ES-I3 (cell line): ENCODE measurements at regions not wholly inside any gene's neighbourhood (a gene's known extent, or its start where the extent isn't known, plus 50 kb on each side); places are given as distances from the start of the nearest gene placed in this dataset.
A peak's percentile ranks its signal among the peaks of the same experiment; 100 is the strongest.

Experiments used
- H3K36me3 ChIP-seq: 2 replicates; pipeline ENCODE4 v1.6.1; 2013; ENCODE audit warnings: mild to moderate bottlenecking, low read length, control low read depth, moderate library complexity; ENCODE audit not compliant: insufficient read depth
- H3K4me1 ChIP-seq: 2 replicates; pipeline ENCODE4 v1.6.1; 2013; ENCODE audit warnings: mild to moderate bottlenecking, control low read depth, low read length; ENCODE audit not compliant: insufficient read depth
- H3K9ac ChIP-seq: 2 replicates; pipeline ENCODE4 v1.6.1; 2013; ENCODE audit warnings: low read depth, mild to moderate bottlenecking, low read length, moderate library complexity
- H3K9me3 ChIP-seq: 2 replicates; pipeline ENCODE4 v1.6.1; 2013; ENCODE audit warnings: mild to moderate bottlenecking, low read length, moderate library complexity; ENCODE audit not compliant: control insufficient read depth, insufficient read depth

DNA sequence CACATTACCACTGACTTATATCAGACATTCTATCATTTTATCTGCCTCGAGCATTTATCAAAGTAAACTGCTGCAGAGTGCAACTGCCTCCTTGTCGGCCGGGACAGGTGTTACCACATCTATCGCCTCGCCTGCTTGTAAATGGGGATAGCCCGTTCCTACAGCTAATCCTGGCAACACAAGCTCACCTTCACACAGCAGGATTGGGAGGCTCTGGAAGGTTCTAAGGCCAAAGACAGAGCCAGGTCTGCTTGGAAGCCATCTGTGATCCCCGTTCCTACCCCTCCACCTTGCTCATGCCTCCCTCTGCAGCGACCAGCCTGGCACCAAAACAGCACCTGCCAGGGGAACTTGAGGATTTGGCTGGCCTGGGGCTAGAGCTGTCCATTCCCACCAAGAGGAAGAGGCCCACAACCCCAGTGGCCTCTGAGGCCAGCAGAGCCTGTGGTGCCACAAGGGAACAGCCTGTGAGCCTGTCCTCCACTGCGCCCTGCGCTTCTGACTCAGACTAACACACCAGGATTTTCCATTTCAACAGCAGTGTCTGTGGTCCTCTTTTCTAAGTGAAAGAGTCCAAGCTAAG lies 114.8 kb upstream of the DIO3 start:
- H3K4me1 ChIP-seq: no peaks in the 10 kb centered on the region
- H3K9me3 ChIP-seq: no peaks in the 10 kb centered on the region; the same call in 1 of the 2 replicates
- H3K9ac ChIP-seq: no peak overlapping the region
- no peaks in the 10 kb centered on the region for H3K36me3 ChIP-seq

DNA sequence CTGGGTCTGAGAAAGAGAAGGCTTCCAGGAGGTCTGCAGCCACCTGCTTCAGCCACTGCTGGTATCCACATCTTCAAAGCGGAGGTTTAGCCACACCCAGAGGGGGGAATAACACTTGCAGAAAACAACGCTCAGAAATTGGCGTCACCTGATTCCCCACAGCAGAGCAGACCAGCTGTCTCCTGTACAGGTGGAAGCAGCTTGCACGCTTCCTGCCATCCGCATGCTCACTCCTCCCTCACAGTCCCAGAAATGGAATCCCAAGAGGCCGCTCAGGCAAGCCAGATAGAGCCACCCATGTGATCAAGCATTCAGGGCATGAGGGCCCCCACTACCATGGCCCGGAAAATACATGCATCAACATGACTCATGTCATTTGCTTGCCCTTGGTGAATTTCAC lies 112.2 kb upstream of the DIO3 start:
- H3K36me3 ChIP-seq: no peaks in the 10 kb centered on the region
- H3K9ac ChIP-seq: no peak overlapping the region
- H3K4me1 ChIP-seq: no peaks in the 10 kb centered on the region
- no peaks in the 10 kb centered on the region for H3K9me3 ChIP-seq

DNA sequence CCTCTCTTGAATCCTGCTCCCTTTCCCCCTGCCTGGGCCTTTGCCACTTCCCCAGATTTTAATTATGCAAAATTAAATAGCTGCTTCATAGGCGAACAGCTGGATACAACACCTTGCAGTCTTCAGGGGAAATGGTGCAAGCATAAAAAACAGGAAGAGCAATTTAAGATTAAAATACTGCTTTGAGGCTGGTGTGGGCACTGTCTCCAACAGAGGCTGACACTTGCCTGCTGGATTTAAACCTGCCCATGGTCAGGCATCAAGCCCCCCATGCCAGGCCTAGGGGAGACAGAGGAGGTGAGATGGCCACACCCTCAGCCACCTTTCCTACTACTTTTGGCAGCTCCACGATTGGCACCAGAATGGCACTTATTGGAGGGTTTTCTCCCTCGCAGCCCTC lies 110.1 kb upstream of the DIO3 start:
- Histone ChIP-seq H3K4me1 (peaks cover 10% of the 10 kb centered on the region; the same call in 1 of the 2 replicates), H3K36me3 (no peaks in the 10 kb centered on the region), H3K9ac (no peak overlapping the region), H3K9me3 (no peaks in the 10 kb centered on the region)

DNA sequence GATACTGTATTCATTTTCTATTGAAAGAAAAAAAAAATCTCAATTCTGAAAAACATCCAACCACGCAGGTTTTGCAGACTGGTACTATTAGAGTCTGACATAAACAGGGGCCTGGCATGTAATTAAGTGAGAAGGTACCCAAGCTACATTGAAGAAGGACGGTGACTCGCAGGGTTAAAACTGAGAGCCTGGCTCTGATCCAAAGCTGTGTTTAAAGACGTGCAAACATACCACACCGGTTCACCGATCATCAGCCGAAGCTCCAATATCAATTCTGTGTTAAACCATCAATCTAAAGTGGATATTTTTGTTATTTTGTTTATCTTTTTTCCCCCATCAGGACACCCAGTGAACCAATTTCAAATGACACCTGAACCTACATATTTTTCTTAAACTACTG lies 108.1 kb upstream of the DIO3 start:
- H3K9me3 ChIP-seq: no peaks in the 10 kb centered on the region
- no peak overlapping the region for H3K9ac ChIP-seq
- H3K4me1 ChIP-seq: peaks cover 10% of the 10 kb centered on the region; the same call in 1 of the 2 replicates
- no peaks in the 10 kb centered on the region for H3K36me3 ChIP-seq

DNA sequence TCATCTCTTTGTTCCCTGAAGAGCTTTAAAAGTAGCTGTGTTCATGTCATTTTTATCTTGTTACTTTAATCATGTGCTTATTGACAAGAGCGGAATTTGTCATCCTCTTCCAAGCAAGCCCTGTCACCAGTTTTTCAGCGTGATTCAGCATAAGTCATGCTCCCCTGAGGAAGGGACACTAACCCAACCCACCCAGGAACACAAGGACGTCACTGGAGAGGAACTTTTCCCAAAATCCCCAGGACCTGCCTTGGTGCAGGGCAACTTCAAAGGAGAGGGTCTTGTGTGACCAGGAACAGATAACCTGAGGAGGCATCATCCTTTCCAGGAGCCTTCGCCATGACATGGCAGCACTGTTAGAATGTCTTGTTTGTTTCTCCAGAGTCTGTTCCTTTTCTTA lies 107.1 kb upstream of the DIO3 start:
- no peak overlapping the region for H3K9ac ChIP-seq
- H3K9me3 ChIP-seq: no peaks in the 10 kb centered on the region
- H3K36me3 ChIP-seq: no peaks in the 10 kb centered on the region
- peaks cover 10% of the 10 kb centered on the region; the same call in 1 of the 2 replicates for H3K4me1 ChIP-seq

DNA sequence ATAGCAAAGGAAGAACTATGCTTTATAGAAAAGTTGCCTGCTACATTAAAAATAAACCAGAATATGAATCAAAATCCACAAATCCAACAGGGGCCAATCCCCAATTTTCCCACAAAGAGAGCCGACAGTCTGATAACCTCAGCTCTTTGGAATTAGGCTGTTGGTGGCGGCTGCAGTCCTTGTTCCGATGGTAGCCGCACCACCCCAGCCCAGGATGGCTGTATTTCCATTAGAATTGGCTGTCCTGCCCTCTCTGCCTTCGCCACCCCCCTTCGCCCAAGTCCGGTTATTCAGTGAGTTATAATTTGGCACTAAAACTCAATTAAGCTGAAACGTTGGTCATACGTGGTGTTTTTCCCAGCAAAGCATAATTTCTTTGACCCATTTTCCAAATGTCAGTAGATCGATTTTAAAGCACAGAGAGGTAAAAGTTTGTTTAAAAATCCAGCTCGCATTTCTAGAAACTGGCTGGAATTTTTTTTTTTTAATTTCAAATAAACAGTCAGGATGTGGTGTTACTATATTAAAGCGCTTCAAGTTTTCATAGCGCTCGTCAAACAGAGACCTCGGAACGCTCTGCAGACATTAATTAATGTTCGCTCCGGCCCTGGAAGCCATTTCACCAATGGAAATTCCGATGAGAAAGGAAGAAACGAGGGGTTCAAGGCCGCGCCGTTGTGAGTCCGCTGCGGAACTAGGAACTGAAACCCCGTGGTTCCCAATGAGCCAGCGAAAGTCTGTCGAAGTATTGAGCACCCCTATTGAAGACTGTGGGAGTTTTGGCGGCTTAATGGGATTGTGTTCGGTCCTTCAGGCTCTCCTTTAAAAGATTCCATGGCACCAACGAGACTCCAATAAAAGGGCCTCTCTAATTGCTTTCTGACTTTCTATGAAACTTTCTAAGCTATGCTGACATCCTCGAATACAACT lies 104.8 kb upstream of the DIO3 start:
- peak overlapping the region; percentile 34; the same call in 1 of the 2 replicates for H3K9ac ChIP-seq
- H3K9me3 ChIP-seq: no peaks in the 10 kb centered on the region
- H3K4me1 ChIP-seq: peaks cover 10% of the 10 kb centered on the region; the same call in 1 of the 2 replicates
- H3K36me3 ChIP-seq: no peaks in the 10 kb centered on the region

DNA sequence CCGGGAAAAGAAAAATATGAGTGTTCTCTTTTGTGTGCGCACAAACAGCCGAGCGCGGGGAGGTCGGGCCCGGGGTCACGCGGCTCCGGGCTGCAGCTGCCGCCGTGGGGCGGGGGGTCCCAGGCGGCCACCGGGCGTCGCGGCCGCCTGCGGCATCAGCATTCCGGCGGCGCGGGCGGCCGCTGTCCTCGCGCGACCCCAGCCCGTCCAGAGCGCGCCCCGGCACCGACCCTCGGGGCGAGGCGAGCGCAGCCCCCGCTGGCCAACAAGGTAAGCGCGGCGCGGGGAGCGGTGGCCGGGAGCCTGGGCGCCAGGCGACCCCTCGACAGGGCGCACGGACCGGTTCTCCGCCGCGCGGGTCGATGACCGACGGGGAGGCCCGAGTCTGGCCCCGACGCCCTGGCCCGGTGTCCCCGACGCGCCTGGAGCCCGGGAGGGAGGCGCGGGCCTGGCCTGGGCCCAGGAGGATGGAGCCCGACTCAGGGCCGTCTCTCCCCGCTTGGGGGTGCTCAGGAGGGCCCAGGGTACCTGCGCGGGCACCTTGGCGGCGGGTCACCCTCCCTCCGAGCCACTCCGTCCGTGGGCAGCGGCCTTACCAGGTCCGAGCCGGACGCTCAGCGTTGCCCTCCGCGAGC lies 103.9 kb upstream of the DIO3 start:
- Histone ChIP-seq H3K36me3 (no peaks in the 10 kb centered on the region), H3K9me3 (no peaks in the 10 kb centered on the region), H3K4me1 (peaks cover 10% of the 10 kb centered on the region; the same call in 1 of the 2 replicates), H3K9ac (no peak overlapping the region; the same call in 1 of the 2 replicates)

DNA sequence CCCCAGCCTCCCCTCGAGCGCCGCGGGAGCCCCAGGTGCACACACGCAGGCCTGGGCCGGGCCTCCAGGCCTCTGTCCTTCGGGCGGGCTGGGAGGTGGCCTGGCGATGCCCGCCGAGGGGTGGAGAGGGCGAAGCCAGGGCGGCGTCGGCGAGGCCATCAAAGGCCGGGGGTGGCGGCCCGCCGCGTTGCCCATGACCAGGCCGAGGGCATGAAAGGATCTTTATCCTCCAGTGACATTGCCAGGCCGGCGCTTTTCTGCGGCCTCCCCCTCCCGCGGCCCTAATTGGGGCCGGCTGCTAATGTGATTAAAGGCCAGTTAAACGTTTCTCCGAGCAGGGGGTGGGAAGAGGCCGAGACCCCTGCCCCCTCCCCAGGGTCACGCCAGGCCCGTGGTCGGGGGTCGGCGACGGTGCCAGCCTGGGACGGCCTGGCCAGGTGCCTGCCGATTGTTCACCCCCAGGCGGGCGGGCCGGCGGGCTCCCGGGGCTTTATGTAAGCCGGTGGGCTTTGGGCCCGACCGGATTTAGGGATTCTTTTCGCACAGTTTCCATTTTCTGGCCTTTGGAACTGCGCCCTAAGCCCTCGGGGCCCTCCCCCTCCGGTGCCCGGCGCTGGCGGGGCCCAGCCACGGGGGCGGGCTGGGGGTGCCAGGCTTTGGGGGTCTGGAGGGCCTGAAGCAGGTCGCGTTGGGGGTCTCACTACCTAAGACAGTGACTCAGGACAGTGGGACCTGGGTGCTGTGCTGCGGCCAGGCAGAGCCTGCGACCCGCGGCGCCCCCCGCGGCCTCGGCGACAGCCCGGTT lies 103.2 kb upstream of the DIO3 start:
- H3K9ac ChIP-seq: peak overlapping the region; percentile 52; the same call in 1 of the 2 replicates
- no peaks in the 10 kb centered on the region for H3K36me3 ChIP-seq
- H3K9me3 ChIP-seq: no peaks in the 10 kb centered on the region
- H3K4me1 ChIP-seq: peaks cover 10% of the 10 kb centered on the region; the same call in 1 of the 2 replicates

DNA sequence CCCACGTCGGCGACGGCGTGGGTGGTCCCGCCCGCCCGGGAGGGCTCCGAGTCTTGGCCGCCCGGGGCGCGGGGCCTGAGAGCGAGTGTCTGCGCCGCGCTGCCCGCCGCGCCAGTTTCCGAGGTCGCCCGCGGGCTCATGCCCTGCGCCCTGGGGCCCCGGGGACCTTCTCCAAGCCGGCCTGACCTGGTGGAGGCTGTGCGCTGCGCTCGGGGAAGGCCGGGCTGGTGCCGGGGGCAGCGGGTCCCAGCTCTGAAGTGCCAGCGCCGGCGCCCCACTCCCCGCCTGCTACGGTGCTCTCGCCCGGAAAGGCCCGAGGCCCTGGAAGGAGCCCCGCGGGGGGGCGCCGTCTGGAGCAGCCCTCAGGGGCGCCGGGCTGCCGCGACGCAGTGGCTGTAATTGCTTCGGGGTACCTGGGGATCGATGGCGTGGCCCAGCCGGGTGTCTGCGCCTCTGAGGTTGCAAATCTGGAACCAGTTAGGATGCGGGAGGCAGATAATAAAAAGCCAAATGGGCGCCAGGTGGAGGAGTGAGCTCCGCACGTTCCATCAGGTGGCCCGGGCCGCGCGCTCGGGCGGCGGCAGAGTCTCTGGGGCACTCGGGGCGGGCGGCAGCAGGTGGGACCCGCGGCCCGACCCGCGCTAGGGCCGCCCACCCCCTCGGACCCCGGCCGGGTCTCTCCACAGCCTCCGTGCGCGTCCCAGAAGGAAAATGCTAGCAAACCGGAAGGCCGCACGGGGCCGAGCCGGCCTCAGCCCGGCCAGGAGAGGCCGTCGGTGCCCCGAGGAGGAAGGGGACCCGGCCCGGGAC lies 102.3 kb upstream of the DIO3 start:
- H3K9me3 ChIP-seq: no peaks in the 10 kb centered on the region
- H3K9ac ChIP-seq: peak overlapping the region; percentile 52; the same call in 1 of the 2 replicates
- H3K4me1 ChIP-seq: peaks cover 10% of the 10 kb centered on the region; the same call in 1 of the 2 replicates
- no peaks in the 10 kb centered on the region for H3K36me3 ChIP-seq

DNA sequence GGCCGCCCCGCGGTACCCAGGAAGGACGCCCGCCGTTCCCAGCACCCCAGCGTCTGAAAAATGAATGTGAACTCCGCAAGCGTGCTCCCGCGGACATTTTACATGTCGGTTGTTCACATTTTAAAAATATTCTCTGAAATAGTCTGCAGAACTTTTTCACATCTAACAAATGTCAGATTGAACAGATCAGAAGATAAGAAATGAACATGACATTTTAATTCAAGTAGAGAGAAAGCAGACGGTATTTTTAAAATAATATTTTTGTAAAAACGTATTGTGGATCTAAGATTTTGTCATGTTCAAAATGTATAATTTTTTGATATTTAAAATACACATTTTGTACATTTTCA lies 101.8 kb upstream of the DIO3 start:
- H3K9me3 ChIP-seq: no peaks in the 10 kb centered on the region
- peaks cover 10% of the 10 kb centered on the region; the same call in 1 of the 2 replicates for H3K4me1 ChIP-seq
- H3K9ac ChIP-seq: peak overlapping the region; percentile 52; the same call in 1 of the 2 replicates
- H3K36me3 ChIP-seq: no peaks in the 10 kb centered on the region

DNA sequence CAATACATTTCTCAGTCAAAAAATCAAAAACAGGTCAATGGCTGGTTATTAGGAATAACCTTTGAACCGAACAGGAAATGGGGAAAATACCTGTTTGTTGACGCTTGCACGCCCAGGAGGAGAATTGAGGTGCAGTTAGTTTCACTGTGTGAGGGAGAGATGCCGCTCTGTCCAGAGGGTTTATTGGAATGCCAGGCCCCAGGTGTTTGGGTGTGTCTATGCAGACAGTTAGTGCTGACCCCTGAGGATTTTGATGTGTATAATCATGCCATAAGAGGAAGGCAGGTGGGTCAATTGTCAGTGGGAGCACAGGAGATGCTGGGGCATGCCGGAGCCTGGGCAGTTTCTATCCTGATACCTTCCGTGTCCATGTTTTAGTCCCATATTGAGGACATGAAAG lies 100.8 kb upstream of the DIO3 start:
- H3K4me1 ChIP-seq: peaks cover 6% of the 10 kb centered on the region; the same call in 1 of the 2 replicates
- no peak overlapping the region for H3K9ac ChIP-seq
- H3K36me3 ChIP-seq: no peaks in the 10 kb centered on the region
- no peaks in the 10 kb centered on the region for H3K9me3 ChIP-seq

DNA sequence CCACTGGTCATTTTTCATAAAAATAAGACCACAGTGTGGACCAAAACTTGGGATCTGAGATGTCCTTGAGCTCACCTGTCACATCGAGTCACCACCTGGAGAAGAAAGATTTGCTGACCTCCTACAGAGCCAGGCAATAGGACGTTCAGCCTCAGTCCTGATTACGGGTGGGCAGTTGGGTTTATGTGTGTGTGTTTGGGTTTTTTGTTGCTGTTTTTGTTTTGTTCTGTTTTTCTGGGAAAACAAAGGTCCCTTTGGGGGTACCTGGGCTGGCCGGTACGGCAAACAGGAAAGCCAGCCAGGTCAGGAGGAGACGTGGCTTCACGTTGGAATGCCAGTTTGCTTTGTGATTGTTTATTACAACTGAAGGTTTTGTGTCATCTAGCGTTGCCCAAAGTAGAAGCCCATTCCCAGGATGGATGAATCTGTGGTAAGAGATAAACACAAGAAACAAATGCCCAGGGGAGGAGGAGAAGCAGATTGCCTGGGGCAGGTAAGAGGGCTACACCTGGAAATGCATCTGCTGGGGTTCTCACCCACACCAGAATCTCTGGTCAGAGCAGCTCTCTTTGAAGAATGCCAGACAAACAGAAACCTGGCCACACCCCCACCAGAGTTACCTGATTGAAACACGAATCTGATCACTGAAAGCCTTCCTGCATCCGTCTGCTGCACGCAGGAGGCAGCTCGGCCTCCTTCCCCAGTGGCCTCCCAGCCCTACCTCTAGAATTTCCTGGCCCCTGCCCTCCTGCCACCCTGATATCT lies 100.1 kb upstream of the DIO3 start:
- Histone ChIP-seq H3K9ac (no peak overlapping the region), H3K36me3 (no peaks in the 10 kb centered on the region), H3K4me1 (no peaks in the 10 kb centered on the region), H3K9me3 (no peaks in the 10 kb centered on the region)

DNA sequence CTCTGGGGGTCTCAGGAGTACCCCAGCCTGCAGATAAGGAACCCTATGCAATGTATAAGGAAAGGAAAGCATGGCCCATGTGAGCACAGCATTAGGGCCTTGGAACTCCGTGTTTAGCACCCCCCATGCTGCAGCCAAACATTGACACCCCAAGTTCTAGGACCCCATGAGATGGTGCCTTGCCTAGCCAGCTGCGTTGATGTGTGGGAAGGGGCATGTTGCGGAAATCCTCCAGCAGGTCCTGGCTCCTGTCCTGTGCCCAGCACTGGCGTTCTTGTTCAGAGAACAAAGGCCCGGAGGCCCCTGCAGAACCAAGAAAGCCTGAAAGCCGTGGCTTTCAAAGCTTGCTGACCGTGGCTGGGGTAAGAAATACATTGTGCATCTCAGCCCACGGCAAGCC lies 99.4 kb upstream of the DIO3 start:
- Histone ChIP-seq H3K4me1 (no peaks in the 10 kb centered on the region), H3K36me3 (no peaks in the 10 kb centered on the region), H3K9ac (no peak overlapping the region), H3K9me3 (no peaks in the 10 kb centered on the region)
